ENCODE measurements at regions not wholly inside any gene's neighbourhood (a gene's known extent, or its start where the extent isn't known, plus 50 kb on each side); places are given as distances from the start of the nearest gene placed in this dataset.
"Not testable (repeated sequence)": the region's sequence is repeated elsewhere in the genome, so short reads cannot be mapped to it uniquely, and the experiment has no call there.

DNA sequence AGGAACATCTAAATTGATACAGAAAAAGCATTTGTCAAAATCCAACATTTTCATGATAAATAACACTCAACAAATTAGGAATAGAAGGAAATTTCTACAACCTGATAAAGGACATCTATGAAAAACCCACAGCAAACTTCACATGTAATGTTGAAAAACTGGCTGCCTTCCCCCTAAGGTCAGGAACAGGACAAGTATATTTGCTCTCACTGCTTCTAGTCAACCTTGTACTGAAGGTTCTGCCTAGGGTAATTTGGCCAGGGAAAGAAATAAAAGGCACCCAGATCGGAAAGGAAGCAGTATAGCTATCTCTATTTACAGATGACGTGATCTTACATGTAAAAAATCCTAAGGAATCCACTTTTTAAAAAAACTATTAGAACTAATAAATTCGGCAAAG, 97.1 kb upstream of the USP9X start:
- DNase-seq (ENCODE audit: low spot score) (no peak), ATAC-seq (peak; percentile 78)

- ATAC-seq; DNase-seq (ENCODE audit: low spot score): not testable (repeated sequence)
These were observed 91.8 kb upstream of the USP9X start for GRCh38 chrX:40993395-40993794.

DNA sequence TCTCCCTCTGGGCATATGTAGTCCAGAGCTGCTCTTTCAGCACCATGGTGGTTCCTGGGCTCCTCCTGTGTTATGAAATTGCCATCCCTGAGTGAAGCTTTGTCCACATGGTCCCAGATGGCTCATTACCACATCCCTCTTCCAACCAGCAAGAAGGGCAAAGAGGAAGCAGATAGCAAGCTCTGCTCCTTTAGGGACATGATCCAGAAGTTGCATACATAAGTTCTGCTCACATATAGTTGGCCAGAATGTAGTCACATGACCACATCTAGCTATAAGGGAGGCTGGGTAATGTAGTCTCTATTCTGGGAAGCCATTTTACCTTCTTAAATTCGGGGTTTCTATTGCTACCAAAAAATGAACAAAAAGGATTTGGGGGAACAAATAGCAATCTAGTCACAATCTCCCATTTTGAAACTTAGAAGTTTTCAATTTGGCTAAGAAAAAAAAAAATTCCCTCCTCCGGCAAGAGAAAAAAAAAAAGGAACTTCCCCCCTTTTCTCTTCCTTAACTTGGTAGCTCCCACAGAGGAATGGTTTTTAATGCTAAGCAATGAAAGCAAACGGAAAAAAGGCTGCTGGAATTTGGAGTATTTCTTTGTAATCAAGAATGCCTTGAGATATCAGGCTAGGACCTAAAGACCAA, 88.2 kb upstream of the USP9X start:
- peak; percentile 32 for ATAC-seq
- DNase-seq (ENCODE audit: low spot score) = no peak

DNA sequence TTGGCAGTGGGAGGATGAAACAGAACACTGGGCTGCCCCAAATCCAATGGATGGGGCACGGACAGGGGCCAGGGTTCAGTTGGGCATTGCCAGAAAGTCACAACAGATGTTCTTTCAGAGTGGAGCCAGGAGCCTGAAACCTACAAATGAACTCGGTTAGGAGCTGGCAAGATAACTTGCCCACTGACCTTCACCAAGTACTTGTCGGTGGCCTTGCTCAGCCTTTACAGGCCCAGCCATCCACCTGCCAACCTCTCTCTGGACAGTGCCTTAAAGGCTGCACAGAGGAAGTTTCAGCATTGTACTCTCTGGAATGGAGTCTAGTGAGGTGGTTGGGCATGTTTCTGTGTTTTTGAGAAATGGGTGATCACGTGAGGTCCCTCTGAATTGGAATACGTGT, 87.1 kb upstream of the USP9X start:
- peak; percentile 48 for DNase-seq (ENCODE audit: low spot score)
- ATAC-seq = peak; percentile 42

DNA sequence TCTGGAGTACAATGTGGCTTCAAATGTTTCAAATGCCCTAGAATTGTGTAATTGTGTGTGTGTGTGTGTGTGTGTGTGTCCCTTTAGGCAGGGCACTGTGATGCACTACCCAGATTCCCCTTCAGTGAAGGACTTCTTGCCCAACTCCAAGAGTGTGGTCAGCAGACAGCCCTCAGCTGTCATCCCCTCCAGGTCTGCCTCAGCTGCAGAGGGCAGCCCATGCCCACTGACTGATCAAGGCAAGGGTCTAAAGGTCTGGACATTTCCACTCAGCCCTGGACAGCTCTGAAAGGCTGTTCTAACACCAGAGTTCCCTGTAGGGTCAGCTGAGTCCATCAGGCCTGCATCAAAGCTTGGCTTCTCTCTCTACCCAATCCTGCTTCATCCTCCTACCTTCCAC, 83.9 kb upstream of the USP9X start:
- peak; percentile 84 for ATAC-seq
- peak; percentile 75 for DNase-seq (ENCODE audit: low spot score)

DNA sequence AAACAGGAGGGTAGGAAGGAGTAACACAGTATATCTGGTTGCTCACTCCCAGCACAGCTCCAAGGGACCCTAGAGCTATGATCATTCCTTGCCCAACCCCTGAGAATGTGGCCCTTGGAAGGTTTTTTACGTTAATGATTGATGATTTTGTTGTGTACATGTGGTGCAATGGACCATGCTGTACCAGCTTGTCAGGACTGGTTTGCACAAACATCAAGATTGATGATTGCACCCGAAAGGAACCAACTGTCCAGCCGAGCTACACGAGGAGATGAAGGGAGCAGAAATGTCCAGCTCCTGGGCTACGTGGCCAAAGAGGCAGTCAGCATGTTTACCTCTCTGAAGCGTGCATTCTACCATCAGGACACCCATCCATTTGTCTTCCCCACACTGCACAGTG, 83.2 kb upstream of the USP9X start:
- ATAC-seq = peak; percentile 70
- DNase-seq (ENCODE audit: low spot score) = peak; percentile 72

GRCh38 chrX:41003506-41004270, 81.6 kb upstream of the USP9X start:
- ATAC-seq = no peak
- no peak for DNase-seq (ENCODE audit: low spot score)

- no peak for ATAC-seq
- DNase-seq (ENCODE audit: low spot score) = no peak
These were observed 79.7 kb upstream of the USP9X start for GRCh38 chrX:41005445-41005992.

DNA sequence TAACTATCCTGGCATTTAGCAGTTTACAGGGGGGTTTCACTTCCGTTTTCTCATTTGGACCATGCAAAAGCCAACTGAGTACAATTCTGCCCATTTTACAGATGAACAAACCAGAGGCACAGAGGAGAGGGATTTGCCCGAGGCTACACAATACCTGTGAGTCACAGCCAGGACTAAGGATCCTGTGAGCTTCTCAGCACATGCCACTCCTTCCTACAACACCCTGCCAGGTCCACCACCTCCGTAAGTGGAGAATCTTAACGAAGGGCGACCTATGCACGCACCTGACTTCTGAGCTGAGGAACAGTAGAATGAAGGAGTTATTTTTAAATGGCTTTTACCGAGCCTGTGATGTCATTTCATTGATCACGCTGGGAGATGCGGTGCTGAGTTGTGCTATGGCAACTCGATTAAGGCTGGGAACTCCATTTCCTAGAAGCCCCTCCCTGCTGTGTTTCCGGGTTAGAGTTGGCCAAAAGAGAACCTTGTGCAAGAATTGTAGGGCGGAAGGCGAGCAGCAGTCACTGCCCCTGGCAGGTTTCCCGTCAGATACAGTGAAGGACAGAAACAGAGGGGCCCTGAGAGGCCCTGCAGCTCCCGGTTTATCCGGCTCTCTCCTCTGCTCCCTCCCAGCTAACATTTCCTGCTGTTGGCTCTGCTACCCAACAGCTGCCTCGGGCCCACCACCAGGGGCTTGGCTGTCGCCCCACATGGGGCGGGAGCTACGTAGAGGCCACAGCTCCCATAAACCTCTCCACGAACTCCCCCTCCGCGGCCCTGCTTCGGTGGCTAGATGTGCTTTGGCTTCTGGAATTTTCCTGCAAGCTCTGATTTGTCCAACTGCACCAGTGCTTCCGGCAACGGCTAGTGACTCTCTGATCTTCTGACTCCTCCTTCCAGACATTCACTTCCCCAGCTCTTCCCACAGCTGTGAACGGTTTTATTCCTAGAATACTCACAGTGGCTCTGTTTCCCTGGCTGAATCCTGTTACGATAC, 75.1 kb upstream of the USP9X start:
- DNase-seq (ENCODE audit: low spot score) = peak; percentile 84

DNA sequence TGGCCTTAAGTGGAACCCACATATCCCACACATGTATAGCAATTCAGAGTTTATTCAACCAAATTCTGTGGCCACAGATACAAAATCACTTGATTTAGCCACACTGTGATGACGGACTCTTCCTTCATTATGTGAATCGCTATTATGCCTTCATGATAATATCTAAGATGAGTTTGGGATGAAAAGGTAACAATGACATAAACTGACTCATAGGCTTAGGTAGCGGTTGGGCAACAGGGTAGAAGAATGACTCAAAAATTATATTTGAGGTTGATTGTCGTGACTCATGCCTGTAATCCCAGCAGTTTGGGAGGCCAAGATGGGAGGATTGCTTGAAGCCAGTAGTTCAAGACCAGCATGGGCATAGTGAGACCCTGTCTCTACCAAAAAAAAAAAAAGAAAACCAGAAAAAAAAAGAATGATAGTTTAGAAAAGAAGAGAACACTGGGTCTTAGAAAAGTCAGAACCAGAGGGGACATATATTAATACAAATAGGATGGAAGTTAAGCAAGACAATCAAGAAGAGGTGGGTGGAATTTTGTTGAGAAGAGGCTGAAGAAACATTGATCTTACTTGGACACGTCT, 70.4 kb upstream of the USP9X start:
- ATAC-seq = no peak
- no peak for DNase-seq (ENCODE audit: low spot score)

More for the DNA sequence above, 75.1 kb upstream of the USP9X start:
- peak; percentile 88 for ATAC-seq

- not testable (repeated sequence) for DNase-seq (ENCODE audit: low spot score); ATAC-seq
These were observed 67.5 kb upstream of the USP9X start for GRCh38 chrX:41017785-41018184.

DNA sequence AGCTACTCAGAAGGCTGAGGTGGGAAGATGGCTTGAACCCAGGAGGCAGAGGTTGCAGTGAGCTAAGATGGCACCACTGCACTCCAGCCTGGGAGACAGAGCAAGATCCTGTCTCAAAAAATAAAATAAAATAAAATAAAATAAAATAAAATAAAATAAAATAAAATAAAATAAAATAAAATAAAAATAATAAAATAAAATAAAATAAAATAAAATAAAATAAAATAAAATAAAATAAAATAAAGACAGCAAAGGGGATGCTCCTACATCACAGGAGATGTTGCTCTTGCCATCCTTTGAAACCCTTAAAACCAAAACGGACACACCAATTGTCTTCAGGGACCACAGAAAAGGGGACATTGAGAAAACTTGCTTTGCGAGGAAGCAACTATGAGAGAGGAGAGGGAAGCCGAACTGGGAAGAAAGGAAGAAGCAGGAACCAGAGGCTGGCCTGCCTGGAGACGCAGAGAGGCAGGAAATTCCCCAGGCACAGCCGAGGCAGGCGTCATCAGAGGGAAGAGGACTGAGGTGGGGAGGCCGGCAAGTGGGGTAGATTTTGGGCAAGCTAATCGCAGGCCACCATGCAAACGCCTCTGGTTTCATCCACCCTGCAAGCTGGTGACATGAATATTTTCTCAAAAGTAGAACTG, 66.7 kb upstream of the USP9X start:
- not testable (repeated sequence) for ATAC-seq; DNase-seq (ENCODE audit: low spot score)

DNA sequence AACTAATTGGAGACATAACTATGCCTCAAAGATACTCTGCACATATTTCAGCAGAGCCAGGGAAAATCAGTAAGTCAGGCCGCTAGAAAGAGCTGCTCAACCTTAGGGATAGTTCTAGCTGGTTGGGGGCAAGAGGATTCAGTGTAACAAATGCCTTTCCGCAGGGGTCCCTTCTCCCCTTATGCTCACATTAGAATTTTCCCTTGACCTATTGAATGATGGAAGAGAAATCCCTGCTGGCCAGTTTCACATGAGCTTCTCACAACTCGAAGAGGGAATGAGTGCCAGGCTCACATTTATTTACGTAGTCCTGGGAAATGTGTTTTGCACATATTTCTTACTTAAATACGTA, 66.2 kb upstream of the USP9X start:
- DNase-seq (ENCODE audit: low spot score) (no peak), ATAC-seq (no peak)

DNA sequence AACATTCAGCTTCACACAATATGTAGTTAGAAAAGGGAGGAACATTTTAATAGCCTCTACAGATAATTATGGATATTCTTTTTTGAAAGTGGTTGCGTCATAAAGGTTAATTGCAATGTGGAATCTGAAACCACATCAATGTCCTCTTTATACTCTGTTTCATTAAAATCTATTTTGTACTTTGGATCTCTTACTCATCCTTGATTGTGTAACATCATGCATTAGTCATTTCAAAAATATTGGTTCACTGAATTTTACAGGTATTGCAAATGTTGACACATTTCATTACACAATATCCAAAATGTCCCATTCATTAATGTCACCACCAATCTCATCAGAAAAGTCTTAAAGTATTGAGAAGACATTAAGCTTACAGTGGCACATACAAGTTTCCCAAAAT, 62.7 kb upstream of the USP9X start:
- no peak for ATAC-seq
- no peak for DNase-seq (ENCODE audit: low spot score)

- no peak for DNase-seq (ENCODE audit: low spot score)
- ATAC-seq = no peak
These were observed 62.1 kb upstream of the USP9X start for GRCh38 chrX:41023098-41023497.

DNA sequence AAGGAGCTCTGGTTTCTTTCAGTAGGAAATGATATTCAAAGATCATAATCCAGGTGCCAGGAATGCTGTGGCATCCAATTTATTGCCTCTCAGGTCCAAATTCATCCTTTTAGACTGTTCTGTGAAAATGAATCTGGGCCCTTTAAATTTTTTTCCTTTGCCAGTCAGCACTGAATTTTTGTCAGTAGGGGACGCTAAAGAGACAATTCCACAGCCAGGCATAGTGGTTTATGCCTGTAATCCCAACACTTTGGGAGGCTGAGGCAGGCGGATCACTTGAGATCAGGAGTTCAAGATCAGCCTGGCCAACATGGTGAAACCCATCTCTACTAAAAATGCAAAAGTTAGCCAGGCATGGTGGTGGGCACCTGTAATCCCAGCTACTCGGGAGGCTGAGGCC, 60.9 kb upstream of the USP9X start:
- ATAC-seq = peak; percentile 54
- DNase-seq (ENCODE audit: low spot score) = not testable (repeated sequence)

DNA sequence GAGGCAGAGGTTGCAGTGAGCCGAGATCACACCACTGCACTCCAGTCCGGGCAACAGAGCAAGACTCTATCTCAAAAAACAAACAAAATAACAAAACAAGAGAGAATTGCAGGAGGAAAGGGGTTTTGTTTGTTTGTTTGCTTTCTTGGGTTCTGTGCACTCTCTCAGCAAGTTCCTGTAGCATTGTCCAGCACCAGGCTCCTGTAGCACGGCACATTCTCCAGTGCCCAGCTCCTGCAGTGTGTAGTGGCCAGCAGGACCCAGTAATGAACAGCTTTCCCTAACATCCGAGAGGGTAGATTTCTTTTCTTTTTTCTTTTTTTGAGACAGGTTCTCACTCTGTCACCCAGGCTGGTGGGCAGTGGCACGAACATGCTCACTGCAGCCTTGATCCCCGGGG, 60.5 kb upstream of the USP9X start:
- DNase-seq (ENCODE audit: low spot score) (no peak), ATAC-seq (peak; percentile 66)

GRCh38 chrX:41025926-41026701, 59.1 kb upstream of the USP9X start:
- ATAC-seq (no peak), DNase-seq (ENCODE audit: low spot score) (no peak)

DNA sequence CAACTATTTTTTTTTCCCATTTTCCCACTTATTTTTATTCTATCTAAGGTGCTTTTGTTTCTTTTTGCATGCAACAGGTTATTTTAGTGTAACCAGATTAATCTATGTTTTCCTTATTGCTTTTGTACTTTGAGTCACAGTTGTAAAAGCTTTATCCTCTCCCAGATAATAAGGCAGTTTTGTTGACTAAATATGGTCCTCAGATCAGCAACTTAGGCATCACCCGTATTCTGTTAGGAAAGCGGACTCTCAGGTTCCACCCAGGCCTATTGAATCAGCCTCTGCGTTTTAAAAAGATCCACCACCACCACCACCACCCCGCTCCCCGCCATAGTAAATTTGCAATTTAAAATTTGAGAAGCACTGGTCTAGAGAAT, 58.6 kb upstream of the USP9X start:
- ATAC-seq (peak; percentile 10), DNase-seq (ENCODE audit: low spot score) (no peak)
